ENCODE measurements at regions not wholly inside any gene's neighbourhood (a gene's known extent, or its start where the extent isn't known, plus 50 kb on each side); places are given as distances from the start of the nearest gene placed in this dataset.
A peak's percentile ranks its signal among the peaks of the same experiment; 100 is the strongest.
"Not testable (repeated sequence)": the region's sequence is repeated elsewhere in the genome, so short reads cannot be mapped to it uniquely, and the experiment has no call there.

- Histone ChIP-seq H3K4me1 (ENCODE audit: control insufficient read depth in 1 of 2, insufficient read depth in 2 of 2, low read length in 2 of 2) (no peaks in the 10 kb centered on the region), H3K27ac (ENCODE audit: low read depth in 1 of 2, low read length in 2 of 2) (no peak overlapping the region), H3K4me3 (replicated peaks in 1 of 3; ENCODE audit: low read depth in 2 of 3, low read length in 3 of 3) (no peak overlapping the region), H3K27me3 (ENCODE audit: control insufficient read depth in 2 of 2, insufficient read depth in 2 of 2, low read length in 2 of 2) (no peaks in the 10 kb centered on the region), H3K79me2 (ENCODE audit: insufficient read depth, low read length) (no peaks in the 10 kb centered on the region), H2AFZ (ENCODE audit: insufficient read depth, low read depth, low read length, poor library complexity, severe bottlenecking) (no peak overlapping the region), H3K9me3 (replicated peaks in 1 of 2; ENCODE audit: control insufficient read depth in 1 of 2, insufficient read depth in 1 of 2, low read length in 2 of 2) (peaks cover 0 to 32% of the 10 kb centered on the region in 2 donors), H3K36me3 (replicated peaks in 1 of 2; ENCODE audit: control insufficient read depth in 1 of 2, insufficient read depth in 2 of 2, low read length in 2 of 2) (no peaks in the 10 kb centered on the region), H4K20me1 (ENCODE audit: insufficient read depth, low read length) (no peaks in the 10 kb centered on the region), H3K4me2 (replicated peaks; ENCODE audit: extremely low read depth, low read length, poor library complexity, severe bottlenecking) (no peak overlapping the region), H3K9ac (ENCODE audit: insufficient read depth, low read length, poor library complexity, severe bottlenecking) (no peak overlapping the region)
- H3K4me3 Mint-ChIP-seq, result no peak overlapping the region
- DNase-seq, result no peak
- TF ChIP-seq CTCF (IDR thresholded peaks at IDR 0.05), result no peak
- peaks cover 12% of the 10 kb centered on the region for H3K4me1 Mint-ChIP-seq
- H3K9me3 Mint-ChIP-seq, result peaks cover 4 to 18% (median 13%) of the 10 kb centered on the region in 7 donors
- H3K27me3 Mint-ChIP-seq (ENCODE audit: low read depth in 3 of 3), result peaks cover 0 to 2% (median 0%) of the 10 kb centered on the region in 3 donors
- WGBS (ENCODE audit: insufficient coverage), result 10% methylated on average over 3 of the region's 4 CpGs
- no peak overlapping the region for H3K27ac Mint-ChIP-seq
- no peaks in the 10 kb centered on the region for H3K36me3 Mint-ChIP-seq
- intact Hi-C loops (cut with micrococcal nuclease), result no loop called here
Observed at GRCh38 chrX:2159393-2159792, 341.4 kb downstream of the DHRSX start.

GRCh38 chrX:2150722-2151121, 350.1 kb downstream of the DHRSX start:
- Mint-ChIP-seq H3K27ac (peak overlapping the region in 1 of 7 donors; percentile 57), H3K4me3 (no peak overlapping the region), H3K27me3 (ENCODE audit: low read depth in 3 of 3) (peaks cover 0 to 1% (median 1%) of the 10 kb centered on the region in 3 donors), H3K9me3 (peaks cover 8 to 31% (median 14%) of the 10 kb centered on the region in 7 donors), H3K4me1 (peaks cover 7% of the 10 kb centered on the region), H3K36me3 (no peaks in the 10 kb centered on the region)
- H3K79me2 ChIP-seq (ENCODE audit: insufficient read depth, low read length), result no peaks in the 10 kb centered on the region
- no peak overlapping the region for H3K27ac ChIP-seq (ENCODE audit: low read depth in 1 of 2, low read length in 2 of 2)
- WGBS (ENCODE audit: insufficient coverage), result no CpG with 5 or more reads among the region's 3 CpGs
- no peak overlapping the region for H3K4me3 ChIP-seq (replicated peaks in 1 of 3; ENCODE audit: low read depth in 2 of 3, low read length in 3 of 3)
- TF ChIP-seq CTCF (IDR thresholded peaks at IDR 0.05), result no peak
- H2AFZ ChIP-seq (ENCODE audit: insufficient read depth, low read depth, low read length, poor library complexity, severe bottlenecking), result no peak overlapping the region
- no peaks in the 10 kb centered on the region for H3K36me3 ChIP-seq (replicated peaks in 1 of 2; ENCODE audit: control insufficient read depth in 1 of 2, insufficient read depth in 2 of 2, low read length in 2 of 2)
- intact Hi-C loops (cut with micrococcal nuclease), result no loop called here
- H3K4me2 ChIP-seq (replicated peaks; ENCODE audit: extremely low read depth, low read length, poor library complexity, severe bottlenecking), result no peak overlapping the region
- no peaks in the 10 kb centered on the region for H3K27me3 ChIP-seq (ENCODE audit: control insufficient read depth in 2 of 2, insufficient read depth in 2 of 2, low read length in 2 of 2)
- H4K20me1 ChIP-seq (ENCODE audit: insufficient read depth, low read length), result no peaks in the 10 kb centered on the region
- peaks cover 0 to 4% of the 10 kb centered on the region in 2 donors for H3K4me1 ChIP-seq (ENCODE audit: control insufficient read depth in 1 of 2, insufficient read depth in 2 of 2, low read length in 2 of 2)
- no peak for DNase-seq
- no peak overlapping the region for H3K9ac ChIP-seq (ENCODE audit: insufficient read depth, low read length, poor library complexity, severe bottlenecking)
- peaks cover 12 to 18% of the 10 kb centered on the region in 2 donors for H3K9me3 ChIP-seq (replicated peaks in 1 of 2; ENCODE audit: control insufficient read depth in 1 of 2, insufficient read depth in 1 of 2, low read length in 2 of 2)

- H3K36me3 Mint-ChIP-seq; H3K27me3 ChIP-seq (ENCODE audit: control insufficient read depth in 2 of 2, insufficient read depth in 2 of 2, low read length in 2 of 2); H3K27me3 Mint-ChIP-seq (ENCODE audit: low read depth in 3 of 3); H4K20me1 ChIP-seq (ENCODE audit: insufficient read depth, low read length); H3K9ac ChIP-seq (ENCODE audit: insufficient read depth, low read length, poor library complexity, severe bottlenecking); H3K79me2 ChIP-seq (ENCODE audit: insufficient read depth, low read length); H3K36me3 ChIP-seq (replicated peaks in 1 of 2; ENCODE audit: control insufficient read depth in 1 of 2, insufficient read depth in 2 of 2, low read length in 2 of 2); H3K4me2 ChIP-seq (replicated peaks; ENCODE audit: extremely low read depth, low read length, poor library complexity, severe bottlenecking); H2AFZ ChIP-seq (ENCODE audit: insufficient read depth, low read depth, low read length, poor library complexity, severe bottlenecking); H3K4me1 Mint-ChIP-seq; H3K4me1 ChIP-seq (ENCODE audit: control insufficient read depth in 1 of 2, insufficient read depth in 2 of 2, low read length in 2 of 2); H3K4me3 ChIP-seq (replicated peaks in 1 of 3; ENCODE audit: low read depth in 2 of 3, low read length in 3 of 3); intact Hi-C loops (cut with micrococcal nuclease); DNase-seq; H3K4me3 Mint-ChIP-seq; H3K27ac Mint-ChIP-seq; H3K27ac ChIP-seq (ENCODE audit: low read depth in 1 of 2, low read length in 2 of 2): not testable (repeated sequence)
- no CpG with 5 or more reads among the region's 2 CpGs for WGBS (ENCODE audit: insufficient coverage)
- peaks cover 12 to 13% of the 10 kb centered on the region in 2 donors for H3K9me3 ChIP-seq (replicated peaks in 1 of 2; ENCODE audit: control insufficient read depth in 1 of 2, insufficient read depth in 1 of 2, low read length in 2 of 2)
- H3K9me3 Mint-ChIP-seq, result peaks cover 8 to 34% (median 14%) of the 10 kb centered on the region in 7 donors
Observed at GRCh38 chrX:2150014-2150413, 350.8 kb downstream of the DHRSX start.
